HFF-Myc (cell line): ENCODE measurements at regions not wholly inside any gene's neighbourhood (a gene's known extent, or its start where the extent isn't known, plus 50 kb on each side); places are given as distances from the start of the nearest gene placed in this dataset.
"Not testable (repeated sequence)": the region's sequence is repeated elsewhere in the genome, so short reads cannot be mapped to it uniquely, and the experiment has no call there.

ENCODE experiments used
- DNase-seq: peaks from one replicate; pipeline ENCODE4 v3.0.0-alpha.2; 2011; ENCODE audit warnings: low read depth; ENCODE audit errors: extremely low read depth
- H3K4me3 ChIP-seq: replicated peaks from 2 replicates; pipeline ENCODE4 v1.5.1; 2011; ENCODE audit warnings: low read depth, mild to moderate bottlenecking, control low read depth, low read length
- CTCF ChIP-seq: IDR thresholded peaks from 2 replicates; pipeline ENCODE4 v1.5.1; 2012; ENCODE audit warnings: mild to moderate bottlenecking, low read depth, low read length, control low read depth; ENCODE audit errors: missing control alignments

GRCh38 chr4:1523033-1523432 is 116.8 kb upstream of the NKX1-1 start:
- no peak overlapping the region for H3K4me3 ChIP-seq
- no peak for TF ChIP-seq CTCF
- DNase-seq, result no peak

GRCh38 chr4:1522606-1523005 is 116.4 kb upstream of the NKX1-1 start:
- no peak for DNase-seq
- TF ChIP-seq CTCF, result no peak
- no peak overlapping the region for H3K4me3 ChIP-seq

- no peak for DNase-seq
- no peak for TF ChIP-seq CTCF
- no peak overlapping the region for H3K4me3 ChIP-seq
Measured at GRCh38 chr4:1521821-1522361, 115.6 kb upstream of the NKX1-1 start.

- DNase-seq, result not testable (repeated sequence)
- 0 out of 2 replicates have a peak overlapping the region, but pooled peaks have one; percentile 7 for H3K4me3 ChIP-seq
Measured at GRCh38 chr4:1520795-1521576, 114.7 kb upstream of the NKX1-1 start.

- TF ChIP-seq CTCF, result no peak
- no peak for DNase-seq
- no peak overlapping the region for H3K4me3 ChIP-seq
Measured at GRCh38 chr4:1519787-1520661, 113.8 kb upstream of the NKX1-1 start.

GRCh38 chr4:1518997-1519700 is 112.9 kb upstream of the NKX1-1 start:
- DNase-seq, result no peak
- TF ChIP-seq CTCF, result no peak
- no peak overlapping the region for H3K4me3 ChIP-seq
